ENCODE measurements at regions not wholly inside any gene's neighbourhood (a gene's known extent, or its start where the extent isn't known, plus 50 kb on each side); places are given as distances from the start of the nearest gene placed in this dataset.
"Not testable (repeated sequence)": the region's sequence is repeated elsewhere in the genome, so short reads cannot be mapped to it uniquely, and the experiment has no call there.

DNA sequence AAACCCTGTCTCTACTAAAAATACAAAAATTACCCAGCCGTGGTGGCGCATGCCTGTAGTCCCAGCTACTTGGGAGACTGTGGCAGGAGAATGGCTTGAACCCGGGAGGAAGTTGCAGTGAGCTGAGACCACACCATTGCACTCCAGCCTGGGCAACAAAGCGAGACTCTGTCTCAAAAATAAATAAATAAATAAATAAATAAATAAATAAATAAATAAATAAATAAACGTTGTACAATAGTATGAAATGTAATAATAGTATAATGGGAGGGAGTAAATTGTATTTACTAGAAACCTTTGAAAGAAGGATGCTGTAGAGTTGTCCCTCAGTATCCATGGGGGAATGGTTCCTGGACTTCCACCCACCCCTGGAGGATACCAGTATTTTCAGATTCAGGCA is 446.5 kb downstream of the AGTPBP1 start:
- TF ChIP-seq, protein P1, sequence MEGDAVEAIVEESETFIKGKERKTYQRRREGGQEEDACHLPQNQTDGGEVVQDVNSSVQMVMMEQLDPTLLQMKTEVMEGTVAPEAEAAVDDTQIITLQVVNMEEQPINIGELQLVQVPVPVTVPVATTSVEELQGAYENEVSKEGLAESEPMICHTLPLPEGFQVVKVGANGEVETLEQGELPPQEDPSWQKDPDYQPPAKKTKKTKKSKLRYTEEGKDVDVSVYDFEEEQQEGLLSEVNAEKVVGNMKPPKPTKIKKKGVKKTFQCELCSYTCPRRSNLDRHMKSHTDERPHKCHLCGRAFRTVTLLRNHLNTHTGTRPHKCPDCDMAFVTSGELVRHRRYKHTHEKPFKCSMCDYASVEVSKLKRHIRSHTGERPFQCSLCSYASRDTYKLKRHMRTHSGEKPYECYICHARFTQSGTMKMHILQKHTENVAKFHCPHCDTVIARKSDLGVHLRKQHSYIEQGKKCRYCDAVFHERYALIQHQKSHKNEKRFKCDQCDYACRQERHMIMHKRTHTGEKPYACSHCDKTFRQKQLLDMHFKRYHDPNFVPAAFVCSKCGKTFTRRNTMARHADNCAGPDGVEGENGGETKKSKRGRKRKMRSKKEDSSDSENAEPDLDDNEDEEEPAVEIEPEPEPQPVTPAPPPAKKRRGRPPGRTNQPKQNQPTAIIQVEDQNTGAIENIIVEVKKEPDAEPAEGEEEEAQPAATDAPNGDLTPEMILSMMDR (conservative IDR thresholded peaks at IDR 0.05): not testable (repeated sequence)
- not testable (repeated sequence) for TF ChIP-seq ZFX (IDR thresholded peaks at IDR 0.05)
